HG03175 (cell line): ENCODE measurements at regions not wholly inside any gene's neighbourhood (a gene's known extent, or its start where the extent isn't known, plus 50 kb on each side); places are given as distances from the start of the nearest gene placed in this dataset.
"Not testable (repeated sequence)": the region's sequence is repeated elsewhere in the genome, so short reads cannot be mapped to it uniquely, and the experiment has no call there.

ENCODE experiments used
- ATAC-seq: cut with Tn5 transposase; IDR thresholded peaks from one replicate; pipeline ENCODE4 v1.9.1; 2021; ENCODE audit warnings: mild to moderate bottlenecking, moderate library complexity; ENCODE audit not compliant: unreplicated experiment

- no peak for ATAC-seq
Measured at GRCh38 chr10:29830531-29831512, 196.1 kb upstream of the SVIL start.

- ATAC-seq = no peak
Measured at GRCh38 chr10:29829776-29830175, 195.0 kb upstream of the SVIL start.

DNA sequence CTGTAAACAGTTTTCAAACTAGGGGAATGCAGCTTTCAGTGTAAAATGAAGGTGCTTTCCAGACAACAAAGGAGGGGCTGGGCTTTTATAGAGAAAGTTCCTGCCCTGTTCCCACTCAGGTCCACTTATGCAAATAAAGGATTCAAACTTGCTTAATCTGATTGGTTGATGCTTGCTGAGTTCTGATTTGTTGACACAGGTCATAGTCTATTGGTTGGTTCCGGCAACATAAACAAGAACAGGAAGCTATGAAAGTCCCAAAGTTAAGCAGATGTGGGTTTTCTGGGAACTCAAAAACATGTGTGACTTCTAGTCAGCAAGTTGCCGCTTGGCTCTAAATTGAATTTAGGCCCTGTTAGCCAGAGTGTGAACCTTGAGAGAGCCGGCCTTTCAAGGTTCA is 194.2 kb upstream of the SVIL start:
- no peak for ATAC-seq

- no peak for ATAC-seq
Measured at GRCh38 chr10:29828440-29828894, 193.7 kb upstream of the SVIL start.

DNA sequence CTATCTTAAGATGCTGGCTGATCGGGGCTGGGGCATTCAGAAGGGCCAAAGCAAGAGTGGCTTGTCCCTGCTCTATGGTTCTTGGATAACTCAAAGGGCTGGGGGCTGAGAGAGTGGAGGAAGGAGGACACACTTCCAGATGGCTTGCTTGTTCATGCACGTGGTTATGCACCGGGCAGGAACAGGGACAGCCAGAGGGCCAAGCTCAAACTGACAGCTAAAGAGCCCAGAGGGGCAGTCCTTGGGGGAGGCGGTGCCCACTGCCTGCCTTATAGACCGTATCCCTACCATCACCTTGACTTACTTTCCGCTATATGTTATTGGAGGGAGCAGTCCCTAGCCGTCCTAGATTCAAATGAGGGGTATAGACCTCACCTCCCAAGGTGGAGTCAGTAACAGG is 192.7 kb upstream of the SVIL start:
- no peak for ATAC-seq

GRCh38 chr10:29826801-29827450 is 192.2 kb upstream of the SVIL start:
- no peak for ATAC-seq

DNA sequence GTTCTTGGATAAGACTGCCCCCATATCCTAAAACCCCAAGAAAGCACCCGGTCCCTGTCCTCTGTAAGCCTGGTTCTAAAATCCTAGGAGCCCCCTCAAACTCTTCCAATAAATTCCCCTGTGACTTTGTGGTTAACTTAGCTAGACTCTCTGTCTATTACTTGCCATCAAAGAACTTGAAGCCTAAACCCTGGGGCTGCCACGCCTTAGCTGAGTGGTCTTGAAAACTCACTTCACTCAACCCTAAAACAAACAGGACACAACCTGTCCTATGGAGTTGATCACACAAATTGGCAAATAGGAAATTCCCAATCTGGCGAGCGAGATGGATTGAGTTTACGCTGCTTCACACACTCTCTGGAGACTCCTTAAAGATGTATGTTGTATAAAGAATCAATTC is 191.4 kb upstream of the SVIL start:
- no peak for ATAC-seq

DNA sequence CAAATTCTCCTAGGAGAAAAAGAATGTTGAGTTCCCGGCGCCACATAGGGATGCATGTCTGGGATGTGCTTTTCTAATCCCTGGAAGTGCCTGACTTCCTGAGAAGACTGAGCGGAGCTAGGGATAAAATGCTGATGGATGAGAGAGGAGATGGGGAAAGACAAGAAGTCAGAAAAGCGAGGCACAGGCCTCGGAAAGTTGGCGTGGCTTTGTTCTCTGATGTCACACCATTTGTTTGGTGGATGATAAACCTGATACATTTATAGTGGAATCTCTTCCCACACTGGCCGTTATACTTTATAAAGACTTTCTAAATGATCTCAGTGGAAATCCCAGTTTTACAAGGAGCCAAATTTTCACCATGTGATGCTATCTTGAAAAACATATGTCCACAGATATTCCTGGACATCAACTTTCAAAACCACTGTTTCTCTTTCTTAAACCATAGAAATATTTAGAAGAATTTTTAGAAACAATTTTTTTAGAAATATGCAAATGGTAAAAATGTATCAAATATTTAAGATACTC is 188.8 kb upstream of the SVIL start:
- ATAC-seq = no peak

DNA sequence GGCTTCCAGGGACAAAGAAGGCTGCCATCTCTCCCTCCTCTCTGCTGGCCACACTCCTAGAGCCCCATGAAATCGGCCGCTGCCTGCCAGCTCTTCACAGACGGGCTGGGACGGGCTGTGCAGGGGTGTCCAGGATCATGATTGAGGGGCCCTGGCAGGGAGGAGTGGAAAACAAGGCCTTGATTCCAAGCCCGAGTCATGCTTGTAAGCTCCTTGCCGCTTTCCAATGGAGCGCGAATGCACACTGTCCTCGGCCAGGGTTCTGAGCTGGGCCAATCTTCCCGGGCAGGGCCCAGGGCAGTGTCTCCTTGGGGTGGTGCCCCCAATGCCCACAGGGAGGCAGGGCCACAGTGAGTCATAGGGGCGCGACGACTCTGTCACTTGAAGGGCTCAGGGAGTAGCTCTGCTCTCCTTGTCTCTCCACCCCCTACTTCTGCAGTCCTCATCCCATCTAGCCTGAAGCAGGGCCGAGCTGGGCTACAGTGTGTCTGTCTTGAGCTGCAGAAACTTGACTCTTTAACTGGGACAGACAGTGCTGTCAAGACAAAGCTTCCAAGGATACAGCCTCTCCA is 186.2 kb upstream of the SVIL start:
- ATAC-seq = no peak

DNA sequence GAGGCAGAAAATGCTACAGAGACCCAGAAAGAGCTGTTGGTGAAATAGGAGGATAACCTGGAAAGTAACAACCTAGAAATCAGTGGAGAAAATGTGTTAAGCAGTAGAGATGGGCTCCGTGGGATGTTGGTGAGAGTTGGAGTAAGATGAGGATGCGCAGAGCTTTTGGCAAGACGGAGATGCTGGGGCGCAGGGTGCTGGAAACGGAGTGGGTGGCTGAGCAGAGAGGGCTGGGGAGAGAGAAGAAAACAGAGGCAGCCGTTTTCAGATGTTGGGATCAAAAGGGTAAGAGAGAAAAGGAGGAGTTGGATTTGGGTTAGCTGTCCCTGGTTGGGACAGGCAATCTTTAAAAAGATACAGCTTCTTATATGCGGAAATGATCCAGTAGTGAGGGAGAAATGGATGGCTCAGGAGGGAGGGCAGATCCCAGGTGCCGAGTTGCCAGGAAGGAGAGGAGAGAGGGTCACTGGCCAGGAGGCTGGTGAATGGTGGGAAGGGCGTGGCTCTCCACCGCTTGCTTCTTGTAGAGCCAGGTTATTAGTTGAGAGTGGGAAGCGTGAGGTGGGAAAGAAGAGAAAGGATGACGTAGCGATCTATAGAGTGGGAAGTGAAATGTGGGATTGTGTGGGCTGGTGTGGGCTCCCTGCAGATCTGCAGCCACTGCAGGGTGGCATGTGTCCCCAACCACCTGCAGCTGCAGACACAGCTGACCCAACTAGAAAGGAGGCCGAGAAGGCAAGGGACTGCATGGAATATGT is 182.2 kb upstream of the SVIL start:
- no peak for ATAC-seq

GRCh38 chr10:29815572-29815971 is 180.8 kb upstream of the SVIL start:
- no peak for ATAC-seq

DNA sequence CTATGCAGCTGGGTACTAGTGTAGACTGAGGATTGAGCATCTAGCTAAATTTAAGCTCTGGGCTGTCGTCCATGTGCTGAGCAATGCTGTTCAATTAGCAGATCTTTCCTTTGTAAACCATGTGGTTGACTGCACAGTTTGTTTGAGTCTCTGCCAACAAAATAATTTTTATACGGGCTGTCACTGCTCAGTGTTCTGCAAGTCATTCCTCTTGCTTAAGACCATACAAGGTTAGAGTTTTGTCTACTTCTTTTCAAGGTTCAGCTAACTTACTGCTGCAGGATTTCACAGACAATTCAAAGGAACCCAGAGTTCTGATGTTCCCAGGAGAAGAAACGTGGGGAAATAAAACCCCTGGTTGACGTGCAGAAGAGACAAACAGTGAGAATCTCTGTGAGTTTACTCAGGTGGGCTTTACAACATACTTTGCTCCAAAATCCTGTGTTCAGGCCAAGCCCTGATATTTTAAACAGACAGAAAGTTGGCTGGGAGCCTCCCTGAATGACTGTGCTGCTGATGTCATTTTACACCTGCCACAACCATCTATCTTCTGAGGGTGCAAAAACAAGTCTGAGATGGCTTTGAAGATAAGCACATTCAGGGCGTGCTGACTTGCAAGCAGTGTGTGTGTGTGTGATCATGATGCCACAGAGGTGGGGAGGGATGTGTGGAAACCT is 177.1 kb upstream of the SVIL start:
- no peak for ATAC-seq

GRCh38 chr10:29810816-29811215 is 176.0 kb upstream of the SVIL start:
- no peak for ATAC-seq

- ATAC-seq = not testable (repeated sequence)
Measured at GRCh38 chr10:29810231-29810630, 175.5 kb upstream of the SVIL start.

- ATAC-seq = no peak
Measured at GRCh38 chr10:29809383-29809782, 174.6 kb upstream of the SVIL start.

DNA sequence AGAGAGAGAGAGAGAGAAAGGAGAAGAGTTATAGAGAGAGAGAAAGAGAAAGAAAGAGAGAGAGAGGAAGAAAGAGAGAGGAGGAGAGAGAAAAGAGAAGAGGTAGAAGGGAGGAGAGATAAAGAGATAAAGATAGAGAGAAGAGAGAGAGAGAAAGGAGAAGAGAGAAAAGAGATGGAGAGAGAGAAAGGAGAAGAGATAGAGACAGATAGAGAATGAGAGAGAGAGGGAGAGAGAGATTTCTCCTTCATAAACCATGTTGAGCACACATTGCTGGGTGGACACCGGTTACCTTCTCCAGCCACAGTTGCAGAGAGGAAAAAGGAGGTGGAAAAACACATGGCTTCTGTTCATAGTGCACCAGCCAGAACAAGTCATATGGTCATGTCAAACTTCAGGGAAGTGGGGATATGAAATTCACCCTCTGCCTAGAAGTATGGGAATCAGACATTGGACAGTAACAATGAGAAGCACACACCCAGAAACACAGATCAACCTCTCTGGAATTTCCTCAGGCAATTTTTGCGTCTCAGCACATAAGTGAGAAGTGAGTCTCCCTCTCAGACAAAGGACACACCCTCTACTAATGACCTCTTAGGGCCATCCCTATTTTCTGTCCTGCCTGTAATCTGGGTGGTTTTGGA is 172.5 kb upstream of the SVIL start:
- ATAC-seq = no peak

- ATAC-seq = no peak
Measured at GRCh38 chr10:29806350-29806788, 171.6 kb upstream of the SVIL start.

DNA sequence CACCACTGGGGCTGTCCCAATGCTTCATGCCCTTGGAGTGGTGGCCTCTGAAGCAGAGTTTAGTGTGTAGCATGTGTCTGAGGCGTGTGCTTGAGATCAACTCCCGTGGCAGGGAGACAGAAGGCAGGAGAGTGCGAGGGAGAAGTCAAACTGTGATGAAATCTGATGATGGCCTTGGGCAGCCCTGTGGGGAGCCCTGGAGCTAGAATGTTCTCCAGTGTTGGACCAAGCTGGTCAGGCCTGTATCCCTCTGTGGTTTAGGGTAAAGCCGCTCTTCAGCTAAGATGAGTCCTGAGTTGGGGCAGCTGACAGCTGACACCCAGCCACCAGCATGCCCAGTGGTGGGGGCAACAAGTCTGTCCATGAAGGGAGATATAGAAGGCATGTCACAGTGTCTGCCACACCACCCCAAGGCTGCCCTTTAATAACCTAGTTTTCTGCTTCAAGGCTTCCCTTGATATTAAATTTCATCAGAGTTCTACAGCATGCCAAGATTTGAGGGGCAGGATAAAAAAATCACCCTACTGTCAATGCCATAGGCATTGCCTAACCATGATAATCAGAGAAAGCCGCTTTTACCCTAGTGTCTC is 170.5 kb upstream of the SVIL start:
- ATAC-seq = no peak
